ENCODE measurements at regions not wholly inside any gene's neighbourhood (a gene's known extent, or its start where the extent isn't known, plus 50 kb on each side); places are given as distances from the start of the nearest gene placed in this dataset.

GRCh38 chr5:2068531-2068930, 185.8 kb upstream of the IRX4 start:
- Histone ChIP-seq H3K4me2 (ENCODE audit: insufficient read depth in 1 of 2, low read depth in 2 of 2, low read length in 2 of 2) (no peak overlapping the region), H3K9ac (replicated peaks in 1 of 4; ENCODE audit: extremely low read depth in 1 of 4, low read depth in 3 of 4, low read length in 3 of 4) (no peak overlapping the region), H4K20me1 (replicated peaks in 1 of 2; ENCODE audit: control insufficient read depth in 1 of 2, insufficient read depth in 2 of 2, low read length in 2 of 2) (no peaks in the 10 kb centered on the region), H3K79me1 (ENCODE audit: low read depth, low read length) (no peaks in the 10 kb centered on the region), H3K14ac (ENCODE audit: insufficient read length) (no peak overlapping the region), H3K4ac (replicated peaks; ENCODE audit: insufficient read length, low read depth, low read length) (no peak overlapping the region), H2BK120ac (replicated peaks; ENCODE audit: low read depth, low read length) (no peak overlapping the region), H4K8ac (ENCODE audit: extremely low read depth, insufficient read depth, low read length) (no peak overlapping the region), H4K5ac (ENCODE audit: insufficient read length, low read depth, low read length) (no peak overlapping the region), H3K23ac (ENCODE audit: insufficient read length) (no peak overlapping the region), H3K18ac (ENCODE audit: extremely low read depth, low read length) (no peak overlapping the region; the same call in 1 of the 2 replicates), H3K23me2 (ENCODE audit: low read depth, low read length) (no peaks in the 10 kb centered on the region), H3K36me3 (ENCODE audit: control insufficient read depth in 2 of 4, insufficient read depth in 4 of 4, low read length in 3 of 4) (no peaks in the 10 kb centered on the region), H4K91ac (replicated peaks; ENCODE audit: insufficient read length, low read length) (no peak overlapping the region), H3K27ac (ENCODE audit: low read depth, low read length) (no peak overlapping the region), H2BK15ac (ENCODE audit: low read length) (no peak overlapping the region), H3K9me3 (ENCODE audit: insufficient read depth in 2 of 2, low read depth in 1 of 2, low read length in 1 of 2) (no peaks in the 10 kb centered on the region), H2BK5ac (ENCODE audit: low read depth, low read length) (no peak overlapping the region), H3K79me2 (ENCODE audit: control insufficient read depth in 1 of 2, insufficient read depth in 2 of 2, low read length in 2 of 2) (no peaks in the 10 kb centered on the region), H2AFZ (ENCODE audit: low read length) (no peak overlapping the region), H2AK5ac (ENCODE audit: low read depth, low read length) (no peak overlapping the region), H3K56ac (replicated peaks; ENCODE audit: insufficient read length, low read depth, low read length) (no peak overlapping the region), H2BK20ac (ENCODE audit: low read length) (no peak overlapping the region), H3K4me3 (ENCODE audit: extremely low read depth in 1 of 4, insufficient read depth in 2 of 4, low read depth in 3 of 4, low read length in 4 of 4) (no peak overlapping the region), H2BK12ac (ENCODE audit: low read depth, low read length) (no peak overlapping the region), H3K4me1 (replicated peaks in 1 of 4; ENCODE audit: control insufficient read depth in 3 of 4, insufficient read depth in 4 of 4, low read length in 3 of 4) (peaks cover 0 to 5% (median 4%) of the 10 kb centered on the region in 4 experiments; a peak in 3 of 7 replicates), H3K27me3 (replicated peaks in 1 of 4; ENCODE audit: control insufficient read depth in 3 of 4, extremely low read depth in 1 of 4, insufficient read depth in 3 of 4, low read length in 3 of 4) (no peaks in the 10 kb centered on the region)
- ChIA-PET POLR2A (ENCODE audit: partially characterized antibody) (no interaction called here), CTCF (ENCODE audit: partially characterized antibody) (interaction anchor here (0.8 kb wide), 1 partner anchor 29 kb away, joined by 3 read pairs; no protein-coding TSS in a partner anchor)
- DNase-seq (ENCODE audit: low read depth in 1 of 2, low spot score in 2 of 2) = no peak
- WGBS, 2 experiments (ENCODE audit: extremely low coverage in 1 of 2, insufficient coverage in 1 of 2, insufficient read length in 1 of 2, insufficient replicate concordance in 2 of 2, low coverage in 1 of 2, low lambda C conversion rate in 2 of 2, missing lambda C conversion rate in 1 of 2) = 71% methylated on average over 13 of the region's 13 CpGs; no CpG with 5 or more reads in 1 of the 2 experiments
- no peak for TF ChIP-seq HDAC6 (IDR thresholded peaks at IDR 0.05; ENCODE audit: low read depth, low read length)
- no peak for FAIRE-seq

All from H1 (cell line).